HepG2 (cell line): ENCODE measurements at regions not wholly inside any gene's neighbourhood (a gene's known extent, or its start where the extent isn't known, plus 50 kb on each side); places are given as distances from the start of the nearest gene placed in this dataset.

ENCODE experiments used
- ATAC-seq: fragments of 200-7000 bp; cut with Tn5 transposase; 3 replicates; pipeline ENCODE4 v1.9.1; 2020; ENCODE audit warnings: mild to moderate bottlenecking, moderate library complexity
- BruUV-seq: library from RNA; stranded (reverse); fragments of 400-500 nt; replicated peaks from 2 replicates; lab custom pipeline; 2021; lab: Mats Ljungman, UMichigan
- CTCF ChIA-PET: fragments of 300-600 bp; formaldehyde crosslinking; extraction: SDS; loops from one replicate; lab custom pipeline; 2021; ENCODE audit warnings: low total read pairs, inconsistent platforms, low intra/inter-chr PET ratio; lab: Yijun Ruan, JAX
- POLR2A ChIA-PET: fragments of 350-600 bp; sonication (Branson Sonifier 250); formaldehyde crosslinking; loops from one replicate; lab custom pipeline; 2020; ENCODE audit warnings: antibody characterized with exemption, inconsistent platforms; lab: Yijun Ruan, JAX
- DNase-seq: peaks from one replicate; pipeline ENCODE4 v3.0.0-alpha.2; 2015; ENCODE audit warnings: low spot score
- FAIRE-seq: peaks from 3 replicates; lab custom pipeline; 2011; peaks lifted over from hg19 to GRCh38; lab: Jason Lieb, UNC
- H2AFZ ChIP-seq: one replicate; pipeline ENCODE4 v1.6.1; 2011; ENCODE audit warnings: low read length, inconsistent platforms
- H3K27ac ChIP-seq: fragments of 300-600 bp; 3 replicates; pipeline ENCODE4 v1.8.0; 2011; ENCODE audit warnings: mixed run types, mild to moderate bottlenecking, mixed read lengths, low read length, inconsistent platforms; ENCODE audit not compliant: insufficient read depth; ENCODE audit errors: extremely low read length
- H3K27me3 ChIP-seq, 2 experiments: fragments of 200-600 bp in 1 of 2; 2 replicates in 1 of 2; 3 replicates in 1 of 2; pipeline versions ENCODE4 v1.6.0 to v1.8.0; 2011; ENCODE audit warnings: low read length in 2 of 2, mild to moderate bottlenecking in 2 of 2, moderate library complexity in 2 of 2, inconsistent platforms in 1 of 2; ENCODE audit not compliant: insufficient read depth in 2 of 2, control insufficient read depth in 1 of 2
- H3K36me3 ChIP-seq, 2 experiments: fragments of 200-600 bp in 1 of 2; replicated peaks in 1 of 2; 2 replicates in 1 of 2; 3 replicates in 1 of 2; pipeline versions ENCODE4 v1.5.1 to v1.8.0; 2011; ENCODE audit warnings: low read length in 2 of 2, inconsistent platforms in 1 of 2; ENCODE audit not compliant: insufficient read depth in 2 of 2, control insufficient read depth in 1 of 2
- H3K4me1 ChIP-seq: 2 replicates; pipeline ENCODE4 v1.5.1; 2012; ENCODE audit warnings: low read length, inconsistent platforms; ENCODE audit not compliant: insufficient read depth
- H3K4me2 ChIP-seq: 2 replicates; pipeline ENCODE4 v1.6.0; 2011; ENCODE audit warnings: low read depth, low read length, inconsistent platforms
- H3K4me3 ChIP-seq, 3 experiments: fragments of 200-600 bp in 1 of 3; sonication (generic), shearing (Covaris generic) in 1 of 3; replicated peaks in 1 of 3; 2 replicates each; pipeline ENCODE4 v1.5.1; 2011 to 2016; ENCODE audit warnings: low read length in 3 of 3, inconsistent platforms in 2 of 3, low read depth in 2 of 3, mild to moderate bottlenecking in 2 of 3, control low read depth in 1 of 3, mixed read lengths in 1 of 3; ENCODE audit not compliant: insufficient read depth in 1 of 3
- H3K79me2 ChIP-seq: one replicate; pipeline ENCODE4 v1.6.1; 2011; ENCODE audit warnings: low read length, inconsistent platforms; ENCODE audit not compliant: insufficient read depth
- H3K9ac ChIP-seq: 2 replicates; pipeline ENCODE4 v1.6.0; 2011; ENCODE audit warnings: mild to moderate bottlenecking, low read depth, low read length, inconsistent platforms; ENCODE audit not compliant: insufficient read depth
- H3K9me3 ChIP-seq: 2 replicates; pipeline ENCODE4 v1.5.1; 2012; ENCODE audit warnings: mild to moderate bottlenecking, low read length
- H4K20me1 ChIP-seq: 2 replicates; pipeline ENCODE4 v1.6.0; 2011; ENCODE audit warnings: inconsistent platforms, mild to moderate bottlenecking, low read length, moderate library complexity; ENCODE audit not compliant: insufficient read depth
- BRD4 ChIP-seq: sonication (generic); formaldehyde crosslinking; IDR thresholded peaks from 2 replicates; pipeline ENCODE4 v1.4.0; 2020; ENCODE audit warnings: missing genetic modification reagents
- PCBP2 ChIP-seq: fragments of 200-400 bp; formaldehyde crosslinking; optimal IDR thresholded peaks from 2 replicates; pipeline ENCODE3; 2018; ENCODE audit warnings: low read length, low read depth; ENCODE audit not compliant: poor library complexity, severe bottlenecking
- POLR2G ChIP-seq: fragments of 200-400 bp; formaldehyde crosslinking; IDR thresholded peaks from 2 replicates; pipeline ENCODE4 v1.6.1; 2018; ENCODE audit warnings: mild to moderate bottlenecking, low read depth, low read length, moderate library complexity
- RAD51 ChIP-seq: fragments of 450-650 bp; IDR thresholded peaks from 2 replicates; pipeline ENCODE4 v1.6.1; 2016; ENCODE audit warnings: borderline replicate concordance
- RORA ChIP-seq: sonication (generic); formaldehyde crosslinking; IDR thresholded peaks from 2 replicates; pipeline ENCODE4 v1.5.0; 2020; ENCODE audit warnings: mild to moderate bottlenecking, missing genetic modification reagents, moderate library complexity
- SATB2 ChIP-seq: sonication (generic); formaldehyde crosslinking; IDR thresholded peaks from 2 replicates; pipeline ENCODE4 v1.5.0; 2020; ENCODE audit warnings: missing genetic modification reagents
- ZMYM4 ChIP-seq: sonication (generic); formaldehyde crosslinking; IDR thresholded peaks from 2 replicates; pipeline ENCODE4 v1.8.1; 2023; ENCODE audit warnings: mild to moderate bottlenecking, missing genetic modification reagents
- ZNF124 ChIP-seq: sonication (generic); formaldehyde crosslinking; IDR thresholded peaks from 2 replicates; pipeline ENCODE4 v1.4.0; 2020; ENCODE audit warnings: missing genetic modification reagents
- ZNF292 ChIP-seq: sonication (generic); formaldehyde crosslinking; IDR thresholded peaks from 2 replicates; pipeline ENCODE4 v1.8.1; 2022; ENCODE audit warnings: mild to moderate bottlenecking, low read depth, missing genetic modification reagents, borderline replicate concordance
- ZNF333 ChIP-seq: sonication (generic); formaldehyde crosslinking; IDR thresholded peaks from 2 replicates; pipeline ENCODE4 v1.4.0; 2020; ENCODE audit warnings: mild to moderate bottlenecking, missing genetic modification reagents, borderline replicate concordance
- ZNF33A ChIP-seq: sonication (generic); formaldehyde crosslinking; IDR thresholded peaks from 2 replicates; pipeline ENCODE4 v1.5.1; 2020; ENCODE audit warnings: missing genetic modification reagents, mild to moderate bottlenecking, moderate library complexity, borderline replicate concordance
- ZNF446 ChIP-seq: sonication (generic); formaldehyde crosslinking; IDR thresholded peaks from 2 replicates; pipeline ENCODE4 v1.5.0; 2020; ENCODE audit warnings: mild to moderate bottlenecking, missing genetic modification reagents
- ZNF569 ChIP-seq: sonication (generic); formaldehyde crosslinking; IDR thresholded peaks from 2 replicates; pipeline ENCODE4 v1.5.0; 2020; ENCODE audit warnings: mild to moderate bottlenecking, missing genetic modification reagents, moderate library complexity, borderline replicate concordance
- ZNF777 ChIP-seq: sonication (generic); formaldehyde crosslinking; IDR thresholded peaks from 2 replicates; pipeline ENCODE4 v1.4.0; 2020; ENCODE audit warnings: missing genetic modification reagents
- ZNF879 ChIP-seq: sonication (generic); formaldehyde crosslinking; IDR thresholded peaks from 2 replicates; pipeline ENCODE4 v1.8.1; 2023; ENCODE audit warnings: missing genetic modification reagents
- ZSCAN30 ChIP-seq: sonication (generic); formaldehyde crosslinking; IDR thresholded peaks from 2 replicates; pipeline ENCODE4 v1.5.0; 2020; ENCODE audit warnings: mild to moderate bottlenecking, missing genetic modification reagents
- ZUFSP ChIP-seq: sonication (generic); formaldehyde crosslinking; IDR thresholded peaks from 2 replicates; pipeline ENCODE4 v1.9.0; 2021; ENCODE audit warnings: missing genetic modification reagents, mild to moderate bottlenecking, borderline replicate concordance
- WGBS: methylation state at CpG from one replicate; pipeline ENCODE4 v1.1.6; 2017; ENCODE audit warnings: low lambda C conversion rate; 5-methylcytosine and 5-hydroxymethylcytosine counted together
- in situ Hi-C: cut with HindIII; loops from 2 replicates; pipeline ENCODE4 v1.10.0; 2017; ENCODE audit warnings: low pct_unique_long_range_greater_than_20kb; ENCODE audit not compliant: extremely low pct_ligation_motif_present
- intact Hi-C: fragments of 100-400 bp; cut with micrococcal nuclease; formaldehyde crosslinking; loops from one replicate; pipeline ENCODE4 v1.10.0; 2022; ENCODE audit not compliant: unreplicated experiment

GRCh38 chr3:182308328-182308727, 485.0 kb upstream of the ATP11B start:
- CTCF ChIA-PET, result no interaction called here
- 5% methylated on average over 1 of the region's 1 CpG for WGBS

More at GRCh38 chr3:182308328-182308727, 485.0 kb upstream of the ATP11B start:
- BruUV-seq, result no TSS peak
- H3K4me1 ChIP-seq, result no peaks in the 10 kb centered on the region
- no peak overlapping the region for H3K9ac ChIP-seq
- H3K4me3 ChIP-seq, result no peak overlapping the region
- no peak for TF ChIP-seq ZNF292
- no peak for TF ChIP-seq RORA
- TF ChIP-seq BRD4 (CRISPR knock-in tag), result no peak
- TF ChIP-seq POLR2G, result no peak
- no peak for TF ChIP-seq ZMYM4 (CRISPR knock-in tag)
- no peak for TF ChIP-seq ZNF777
- no peak for TF ChIP-seq ZNF333 (CRISPR knock-in tag)
- no peak for TF ChIP-seq ZNF33A (CRISPR knock-in tag)
- no peak for TF ChIP-seq ZSCAN30
- no peak for TF ChIP-seq ZNF124 (CRISPR knock-in tag)
- no peak for TF ChIP-seq PCBP2
- TF ChIP-seq SATB2 (CRISPR knock-in tag), result no peak
- TF ChIP-seq ZUFSP (CRISPR knock-in tag), result no peak
- TF ChIP-seq ZNF569, result no peak
- TF ChIP-seq ZNF879, result no peak
- TF ChIP-seq RAD51, result no peak
- no peak for TF ChIP-seq ZNF446
- TF ChIP-seq, all 625 proteins: peak for 0
- no peak overlapping the region for H2AFZ ChIP-seq
- H3K27ac ChIP-seq, result no peak overlapping the region
- POLR2A ChIA-PET, result no interaction called here
- H3K27me3 ChIP-seq, result no peaks in the 10 kb centered on the region; a peak in 1 of 5 replicates
- intact Hi-C loops (no loop called here), in situ Hi-C loops (no loop called here)
- DNase-seq (no peak), FAIRE-seq (no peak), ATAC-seq (no peak)
- no peaks in the 10 kb centered on the region for H4K20me1 ChIP-seq
- no peaks in the 10 kb centered on the region for H3K79me2 ChIP-seq
- H3K4me2 ChIP-seq, result no peak overlapping the region
- no peaks in the 10 kb centered on the region for H3K36me3 ChIP-seq
- H3K9me3 ChIP-seq, result no peaks in the 10 kb centered on the region
